HCT116 (cell line): ENCODE measurements at regions not wholly inside any gene's neighbourhood (a gene's known extent, or its start where the extent isn't known, plus 50 kb on each side); places are given as distances from the start of the nearest gene placed in this dataset.

Experiments
- ATAC-seq: fragments of 200-7000 bp; cut with Tn5 transposase; 2 replicates; pipeline ENCODE4 v1.9.1; 2020; ENCODE audit warnings: mild to moderate bottlenecking, moderate library complexity
- BruUV-seq: library from RNA; stranded (reverse); fragments of 400-500 nt; replicated peaks from 2 replicates; lab custom pipeline; 2021; lab: Mats Ljungman, UMichigan
- CTCF ChIA-PET: fragments of 300-600 bp; sonication (Branson Sonifier 250); formaldehyde crosslinking; loops from one replicate; lab custom pipeline; 2021; ENCODE audit warnings: antibody characterized with exemption; lab: Charles Lee
- POLR2A ChIA-PET: fragments of 300-600, 350-600 bp; sonication (Branson Sonifier 250); formaldehyde crosslinking; loops from one replicate; lab custom pipeline; 2021; ENCODE audit warnings: antibody characterized with exemption; lab: Charles Lee
- RAD21 ChIA-PET, 2 experiments: fragments of 300-600 bp; sonication (Branson Sonifier 250); formaldehyde crosslinking; loops; one replicate each; lab custom pipeline; 2023; ENCODE audit warnings: low total read pairs in 2 of 2; ENCODE audit not compliant: uncharacterized antibody in 2 of 2, unreplicated experiment in 2 of 2, low non-redundant PET in 1 of 2; lab: Charles Lee
- DNase-seq: peaks from one replicate; pipeline ENCODE4 v3.0.0-alpha.2; 2010; ENCODE audit warnings: low read depth, low spot score
- H2AFZ ChIP-seq: fragments of 200-600 bp; shearing (Covaris generic), sonication (generic); 2 replicates; pipeline ENCODE4 v1.6.1; 2017; ENCODE audit warnings: low read depth, mixed run types, mixed read lengths, antibody characterized with exemption, low read length; ENCODE audit not compliant: poor library complexity, severe bottlenecking
- H3K27ac ChIP-seq: 2 replicates; pipeline ENCODE4 v1.5.1; 2012; ENCODE audit warnings: low read depth, low read length
- H3K27me3 ChIP-seq: fragments of 200-600 bp; sonication (generic); 2 replicates; pipeline ENCODE4 v1.6.1; 2016; ENCODE audit warnings: mixed run types, low read length, mixed read lengths; ENCODE audit not compliant: insufficient read depth
- H3K36me3 ChIP-seq, 2 experiments: fragments of 200-500 bp in 1 of 2; fragments of 200-600 bp in 1 of 2; sonication (Bioruptor generic) in 1 of 2; sonication (generic) in 1 of 2; 2 replicates each; pipeline versions ENCODE4 v1.5.1 to v1.6.1; 2014 to 2016; ENCODE audit warnings: low read length in 2 of 2, inconsistent platforms in 1 of 2, mixed read lengths in 1 of 2, mixed run types in 1 of 2; ENCODE audit not compliant: insufficient read depth in 2 of 2, control insufficient read depth in 1 of 2
- H3K4me1 ChIP-seq, 2 experiments: fragments of 200-600 bp in 1 of 2; sonication (generic) in 1 of 2; 2 replicates each; pipeline versions ENCODE4 v1.5.1 to v1.6.1; 2012 to 2017; ENCODE audit warnings: low read length in 2 of 2, inconsistent platforms in 1 of 2, mild to moderate bottlenecking in 1 of 2, mixed read lengths in 1 of 2, mixed run types in 1 of 2, moderate library complexity in 1 of 2; ENCODE audit not compliant: insufficient read depth in 2 of 2, control insufficient read depth in 1 of 2
- H3K4me2 ChIP-seq: fragments of 200-600 bp; sonication (generic); 2 replicates; pipeline ENCODE4 v1.6.1; 2017; ENCODE audit warnings: mixed run types, low read length, mixed read lengths
- H3K4me3 ChIP-seq, 2 experiments: fragments of 200-600 bp in 1 of 2; sonication (generic) in 1 of 2; replicated peaks in 1 of 2; 2 replicates each; pipeline ENCODE4 v1.5.1; 2011 to 2016; ENCODE audit warnings: low read length in 2 of 2, control low read depth in 1 of 2, low read depth in 1 of 2, mild to moderate bottlenecking in 1 of 2, mixed read lengths in 1 of 2, mixed run types in 1 of 2
- H3K79me2 ChIP-seq: fragments of 200-600 bp; sonication (generic); 2 replicates; pipeline ENCODE4 v1.6.1; 2017; ENCODE audit warnings: mild to moderate bottlenecking, mixed run types, low read length, moderate library complexity, mixed read lengths; ENCODE audit not compliant: insufficient read depth
- H3K9ac ChIP-seq: fragments of 200-600 bp; sonication (generic); 2 replicates; pipeline ENCODE4 v1.6.1; 2016; ENCODE audit warnings: low read length, mixed read lengths
- H3K9me2 ChIP-seq: fragments of 200-600 bp; sonication (generic), shearing (Covaris generic); 2 replicates; pipeline ENCODE4 v1.6.1; 2017; ENCODE audit warnings: mixed run types, mild to moderate bottlenecking, moderate library complexity; ENCODE audit not compliant: insufficient read depth
- H3K9me3 ChIP-seq, 2 experiments: fragments of 200-500 bp in 1 of 2; fragments of 200-600 bp in 1 of 2; sonication (Bioruptor generic) in 1 of 2; sonication (generic) in 1 of 2; 2 replicates each; pipeline ENCODE4 v1.6.1; 2014 to 2017; ENCODE audit warnings: low read length in 2 of 2, mixed read lengths in 2 of 2, inconsistent platforms in 1 of 2, low read depth in 1 of 2, mild to moderate bottlenecking in 1 of 2, mixed run types in 1 of 2, moderate library complexity in 1 of 2; ENCODE audit not compliant: control insufficient read depth in 1 of 2, insufficient read depth in 1 of 2
- H4K20me1 ChIP-seq: fragments of 200-600 bp; sonication (generic), shearing (Covaris generic); 2 replicates; pipeline ENCODE4 v1.6.1; 2017; ENCODE audit warnings: mixed run types, mild to moderate bottlenecking, moderate library complexity; ENCODE audit not compliant: insufficient read depth
- CBX3 ChIP-seq: IDR thresholded peaks from 2 replicates; pipeline ENCODE4 v1.6.1; 2012; ENCODE audit warnings: low read depth
- CEBPB ChIP-seq: IDR thresholded peaks from 2 replicates; pipeline ENCODE4 v1.6.1; 2012; ENCODE audit warnings: low read depth
- ELF1 ChIP-seq: IDR thresholded peaks from 2 replicates; pipeline ENCODE4 v1.6.1; 2012; ENCODE audit warnings: low read depth, borderline replicate concordance
- SIN3A ChIP-seq: IDR thresholded peaks from 2 replicates; pipeline ENCODE4 v1.6.1; 2012; ENCODE audit warnings: low read depth
- SP1 ChIP-seq: IDR thresholded peaks from 2 replicates; pipeline ENCODE4 v1.6.1; 2012; ENCODE audit warnings: low read depth
- SRF ChIP-seq: IDR thresholded peaks from 2 replicates; pipeline ENCODE4 v1.6.1; 2012; ENCODE audit warnings: low read depth
- TCF7L2 ChIP-seq: IDR thresholded peaks from 2 replicates; pipeline ENCODE4 v1.7.0; 2011; ENCODE audit warnings: borderline replicate concordance, inconsistent platforms; ENCODE audit not compliant: insufficient read depth, insufficient read length; ENCODE audit errors: extremely low read depth
- YY1 ChIP-seq: IDR thresholded peaks from 2 replicates; pipeline ENCODE4 v1.6.1; 2011; ENCODE audit warnings: low read length, low read depth, moderate library complexity, mild to moderate bottlenecking; ENCODE audit not compliant: insufficient replicate concordance; ENCODE audit errors: extremely low read depth
- ZNF274 ChIP-seq: fragments of 200-500 bp; sonication (Bioruptor generic); IDR thresholded peaks from 2 replicates; pipeline ENCODE4 v1.6.1; 2014; ENCODE audit warnings: mild to moderate bottlenecking, low read depth, low read length, inconsistent platforms
- intact Hi-C: fragments of 100-400 bp; cut with micrococcal nuclease; formaldehyde crosslinking; loops from 2 replicates; pipeline ENCODE4 v1.10.0; 2022
- TF ChIP-seq, protein P1 (sequence below), 3 experiments: fragments of 200-600 bp in 1 of 3; sonication (generic) in 1 of 3; IDR thresholded peaks in 2 of 3; conservative IDR thresholded peaks in 1 of 3; 2 replicates each; pipeline ENCODE4 v1.5.1; 2012 to 2017; ENCODE audit warnings: low read depth in 2 of 3, low read length in 2 of 3, antibody characterized with exemption in 1 of 3, borderline replicate concordance in 1 of 3, control low read depth in 1 of 3, mild to moderate bottlenecking in 1 of 3, mixed read lengths in 1 of 3, mixed run types in 1 of 3, moderate library complexity in 1 of 3; ENCODE audit not compliant: insufficient read depth in 1 of 3
- TF ChIP-seq, protein P2 (sequence below): IDR thresholded peaks from 2 replicates; pipeline ENCODE4 v1.6.1; 2011; ENCODE audit warnings: mild to moderate bottlenecking, low read length, moderate library complexity; ENCODE audit not compliant: insufficient replicate concordance; ENCODE audit errors: extremely low read depth
- TF ChIP-seq, protein P3 (sequence below): IDR thresholded peaks from 2 replicates; pipeline ENCODE4 v1.6.1; 2012; ENCODE audit warnings: low read depth

DNA sequence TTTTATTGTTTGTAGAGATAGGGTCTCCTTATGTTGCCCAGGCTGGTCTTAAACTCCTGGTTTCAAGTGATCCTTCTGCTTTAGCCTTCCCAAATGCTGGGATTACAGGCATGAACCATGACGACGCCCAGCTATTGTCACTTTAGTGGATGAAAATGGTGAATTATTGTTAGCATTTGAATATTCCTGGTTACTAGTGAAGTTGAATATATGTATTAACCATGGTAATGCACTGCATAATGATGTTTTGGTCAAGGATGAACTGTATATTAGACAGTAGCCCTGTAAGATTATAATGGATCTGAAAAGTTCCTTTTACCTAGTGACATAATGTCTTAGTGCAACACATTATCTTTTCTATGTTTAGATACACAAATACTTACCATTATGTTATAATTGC lies 50.4 kb upstream of the KCNAB1 start:
- H3K27ac ChIP-seq: no peak overlapping the region
- no peaks in the 10 kb centered on the region for H3K9me2 ChIP-seq
- ATAC-seq: no peak
- no peak for TF ChIP-seq SP1
- TF ChIP-seq, protein P1, sequence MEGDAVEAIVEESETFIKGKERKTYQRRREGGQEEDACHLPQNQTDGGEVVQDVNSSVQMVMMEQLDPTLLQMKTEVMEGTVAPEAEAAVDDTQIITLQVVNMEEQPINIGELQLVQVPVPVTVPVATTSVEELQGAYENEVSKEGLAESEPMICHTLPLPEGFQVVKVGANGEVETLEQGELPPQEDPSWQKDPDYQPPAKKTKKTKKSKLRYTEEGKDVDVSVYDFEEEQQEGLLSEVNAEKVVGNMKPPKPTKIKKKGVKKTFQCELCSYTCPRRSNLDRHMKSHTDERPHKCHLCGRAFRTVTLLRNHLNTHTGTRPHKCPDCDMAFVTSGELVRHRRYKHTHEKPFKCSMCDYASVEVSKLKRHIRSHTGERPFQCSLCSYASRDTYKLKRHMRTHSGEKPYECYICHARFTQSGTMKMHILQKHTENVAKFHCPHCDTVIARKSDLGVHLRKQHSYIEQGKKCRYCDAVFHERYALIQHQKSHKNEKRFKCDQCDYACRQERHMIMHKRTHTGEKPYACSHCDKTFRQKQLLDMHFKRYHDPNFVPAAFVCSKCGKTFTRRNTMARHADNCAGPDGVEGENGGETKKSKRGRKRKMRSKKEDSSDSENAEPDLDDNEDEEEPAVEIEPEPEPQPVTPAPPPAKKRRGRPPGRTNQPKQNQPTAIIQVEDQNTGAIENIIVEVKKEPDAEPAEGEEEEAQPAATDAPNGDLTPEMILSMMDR (IDR thresholded peaks at IDR 0.05 in 2 of 3, conservative IDR thresholded peaks at IDR 0.05 in 1 of 3; ENCODE audit: borderline replicate concordance in 1 of 3, insufficient read depth in 1 of 3, low read depth in 2 of 3, low read length in 2 of 3): no peak
- no peak for TF ChIP-seq YY1
- TF ChIP-seq, protein P2, sequence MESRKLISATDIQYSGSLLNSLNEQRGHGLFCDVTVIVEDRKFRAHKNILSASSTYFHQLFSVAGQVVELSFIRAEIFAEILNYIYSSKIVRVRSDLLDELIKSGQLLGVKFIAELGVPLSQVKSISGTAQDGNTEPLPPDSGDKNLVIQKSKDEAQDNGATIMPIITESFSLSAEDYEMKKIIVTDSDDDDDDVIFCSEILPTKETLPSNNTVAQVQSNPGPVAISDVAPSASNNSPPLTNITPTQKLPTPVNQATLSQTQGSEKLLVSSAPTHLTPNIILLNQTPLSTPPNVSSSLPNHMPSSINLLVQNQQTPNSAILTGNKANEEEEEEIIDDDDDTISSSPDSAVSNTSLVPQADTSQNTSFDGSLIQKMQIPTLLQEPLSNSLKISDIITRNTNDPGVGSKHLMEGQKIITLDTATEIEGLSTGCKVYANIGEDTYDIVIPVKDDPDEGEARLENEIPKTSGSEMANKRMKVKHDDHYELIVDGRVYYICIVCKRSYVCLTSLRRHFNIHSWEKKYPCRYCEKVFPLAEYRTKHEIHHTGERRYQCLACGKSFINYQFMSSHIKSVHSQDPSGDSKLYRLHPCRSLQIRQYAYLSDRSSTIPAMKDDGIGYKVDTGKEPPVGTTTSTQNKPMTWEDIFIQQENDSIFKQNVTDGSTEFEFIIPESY: no peak
- no peak for TF ChIP-seq CBX3
- TF ChIP-seq SRF: no peak
- no peak for TF ChIP-seq SIN3A
- TF ChIP-seq CEBPB: no peak
- no peak for TF ChIP-seq ZNF274
- TF ChIP-seq TCF7L2: no peak
- no peak for TF ChIP-seq ELF1
- TF ChIP-seq, protein P3, sequence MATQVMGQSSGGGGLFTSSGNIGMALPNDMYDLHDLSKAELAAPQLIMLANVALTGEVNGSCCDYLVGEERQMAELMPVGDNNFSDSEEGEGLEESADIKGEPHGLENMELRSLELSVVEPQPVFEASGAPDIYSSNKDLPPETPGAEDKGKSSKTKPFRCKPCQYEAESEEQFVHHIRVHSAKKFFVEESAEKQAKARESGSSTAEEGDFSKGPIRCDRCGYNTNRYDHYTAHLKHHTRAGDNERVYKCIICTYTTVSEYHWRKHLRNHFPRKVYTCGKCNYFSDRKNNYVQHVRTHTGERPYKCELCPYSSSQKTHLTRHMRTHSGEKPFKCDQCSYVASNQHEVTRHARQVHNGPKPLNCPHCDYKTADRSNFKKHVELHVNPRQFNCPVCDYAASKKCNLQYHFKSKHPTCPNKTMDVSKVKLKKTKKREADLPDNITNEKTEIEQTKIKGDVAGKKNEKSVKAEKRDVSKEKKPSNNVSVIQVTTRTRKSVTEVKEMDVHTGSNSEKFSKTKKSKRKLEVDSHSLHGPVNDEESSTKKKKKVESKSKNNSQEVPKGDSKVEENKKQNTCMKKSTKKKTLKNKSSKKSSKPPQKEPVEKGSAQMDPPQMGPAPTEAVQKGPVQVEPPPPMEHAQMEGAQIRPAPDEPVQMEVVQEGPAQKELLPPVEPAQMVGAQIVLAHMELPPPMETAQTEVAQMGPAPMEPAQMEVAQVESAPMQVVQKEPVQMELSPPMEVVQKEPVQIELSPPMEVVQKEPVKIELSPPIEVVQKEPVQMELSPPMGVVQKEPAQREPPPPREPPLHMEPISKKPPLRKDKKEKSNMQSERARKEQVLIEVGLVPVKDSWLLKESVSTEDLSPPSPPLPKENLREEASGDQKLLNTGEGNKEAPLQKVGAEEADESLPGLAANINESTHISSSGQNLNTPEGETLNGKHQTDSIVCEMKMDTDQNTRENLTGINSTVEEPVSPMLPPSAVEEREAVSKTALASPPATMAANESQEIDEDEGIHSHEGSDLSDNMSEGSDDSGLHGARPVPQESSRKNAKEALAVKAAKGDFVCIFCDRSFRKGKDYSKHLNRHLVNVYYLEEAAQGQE: no peak
- no peaks in the 10 kb centered on the region for H4K20me1 ChIP-seq
- H2AFZ ChIP-seq: no peak overlapping the region
- H3K9me3 ChIP-seq: no peaks in the 10 kb centered on the region
- no peak overlapping the region for H3K4me2 ChIP-seq
- ChIA-PET CTCF (no interaction called here), POLR2A (no interaction called here), RAD21 (no interaction called here)
- no peak overlapping the region for H3K9ac ChIP-seq
- no peaks in the 10 kb centered on the region for H3K27me3 ChIP-seq
- no TSS peak for BruUV-seq
- no peaks in the 10 kb centered on the region for H3K79me2 ChIP-seq
- intact Hi-C loops: no loop called here
- no peaks in the 10 kb centered on the region for H3K36me3 ChIP-seq
- DNase-seq: no peak
- H3K4me1 ChIP-seq: no peaks in the 10 kb centered on the region
- H3K4me3 ChIP-seq: no peak overlapping the region
